Mesothelial cell of epicardium (in vitro differentiated cells): ENCODE measurements at regions not wholly inside any gene's neighbourhood (a gene's known extent, or its start where the extent isn't known, plus 50 kb on each side); places are given as distances from the start of the nearest gene placed in this dataset.
A peak's percentile ranks its signal among the peaks of the same experiment; 100 is the strongest.

Experiments
- DNase-seq, 2 experiments: peaks; one replicate each; pipeline ENCODE4 v3.0.0; 2021; ENCODE audit warnings: low spot score in 2 of 2; ENCODE audit not compliant: unreplicated experiment in 2 of 2
- H3K27ac Mint-ChIP-seq: 2 replicates; pipeline ENCODE4 v1.8.0; 2021; ENCODE audit warnings: mixed read lengths
- H3K27me3 Mint-ChIP-seq: 2 replicates; pipeline ENCODE4 v1.8.0; 2021; ENCODE audit warnings: low read depth, mixed read lengths
- H3K36me3 Mint-ChIP-seq: 2 replicates; pipeline ENCODE4 v1.8.0; 2021; ENCODE audit warnings: mixed read lengths
- H3K4me1 Mint-ChIP-seq: 2 replicates; pipeline ENCODE4 v1.8.0; 2021; ENCODE audit warnings: mixed read lengths
- H3K4me3 Mint-ChIP-seq: 2 replicates; pipeline ENCODE4 v1.8.0; 2021; ENCODE audit warnings: mild to moderate bottlenecking, moderate library complexity, mixed read lengths
- H3K9me3 Mint-ChIP-seq: 2 replicates; pipeline ENCODE4 v1.8.0; 2021; ENCODE audit warnings: mixed read lengths
- CTCF ChIP-seq: fragments of 200-600 bp; sonication (generic); IDR thresholded peaks from one replicate; pipeline ENCODE4 v1.5.0; 2021; ENCODE audit warnings: antibody characterized with exemption; ENCODE audit not compliant: unreplicated experiment

- no peak for TF ChIP-seq CTCF
- no peak for DNase-seq
- no peak overlapping the region for H3K4me3 Mint-ChIP-seq
- no peaks in the 10 kb centered on the region for H3K9me3 Mint-ChIP-seq
- H3K27ac Mint-ChIP-seq: no peak overlapping the region
- H3K4me1 Mint-ChIP-seq: peaks cover 10% of the 10 kb centered on the region
- H3K27me3 Mint-ChIP-seq: peaks cover 2% of the 10 kb centered on the region
- H3K36me3 Mint-ChIP-seq: no peaks in the 10 kb centered on the region
These were observed 529.6 kb downstream of the CPS1 start for GRCh38 chr2:211086049-211086448.

- no peak overlapping the region for H3K27ac Mint-ChIP-seq
- peaks cover 10% of the 10 kb centered on the region for H3K4me1 Mint-ChIP-seq
- no peaks in the 10 kb centered on the region for H3K36me3 Mint-ChIP-seq
- no peaks in the 10 kb centered on the region for H3K9me3 Mint-ChIP-seq
- no peak for TF ChIP-seq CTCF
- H3K27me3 Mint-ChIP-seq: no peaks in the 10 kb centered on the region
- no peak for DNase-seq
- H3K4me3 Mint-ChIP-seq: no peak overlapping the region
These were observed 532.7 kb downstream of the CPS1 start for GRCh38 chr2:211089127-211089526.

- H3K27ac Mint-ChIP-seq: no peak overlapping the region
- no peaks in the 10 kb centered on the region for H3K27me3 Mint-ChIP-seq
- H3K36me3 Mint-ChIP-seq: peaks cover 6% of the 10 kb centered on the region
- DNase-seq: no peak
- no peak for TF ChIP-seq CTCF
- H3K4me1 Mint-ChIP-seq: no peaks in the 10 kb centered on the region
- peaks cover 24% of the 10 kb centered on the region for H3K9me3 Mint-ChIP-seq
- no peak overlapping the region for H3K4me3 Mint-ChIP-seq
These were observed 537.4 kb downstream of the CPS1 start for GRCh38 chr2:211093743-211094303.

GRCh38 chr2:211103989-211104388, 547.6 kb downstream of the CPS1 start:
- Mint-ChIP-seq H3K27me3 (no peaks in the 10 kb centered on the region), H3K4me1 (peaks cover 7% of the 10 kb centered on the region), H3K27ac (no peak overlapping the region), H3K9me3 (peaks cover 22% of the 10 kb centered on the region), H3K4me3 (no peak overlapping the region), H3K36me3 (no peaks in the 10 kb centered on the region)
- DNase-seq: peak in 1 of 2 experiments; percentile 20
- TF ChIP-seq CTCF: no peak

- Mint-ChIP-seq H3K4me1 (peaks cover 2% of the 10 kb centered on the region), H3K36me3 (no peaks in the 10 kb centered on the region), H3K9me3 (no peaks in the 10 kb centered on the region), H3K27me3 (no peaks in the 10 kb centered on the region), H3K27ac (no peak overlapping the region), H3K4me3 (no peak overlapping the region)
- DNase-seq: no peak
- TF ChIP-seq CTCF: no peak
These were observed 557.2 kb downstream of the CPS1 start for GRCh38 chr2:211113334-211114175.
